ENCODE measurements at regions not wholly inside any gene's neighbourhood (a gene's known extent, or its start where the extent isn't known, plus 50 kb on each side); places are given as distances from the start of the nearest gene placed in this dataset.
"Not testable (repeated sequence)": the region's sequence is repeated elsewhere in the genome, so short reads cannot be mapped to it uniquely, and the experiment has no call there.

GRCh38 chr7:84855758-84856157, 331.1 kb downstream of the SEMA3D start:
- H3K4me3 ChIP-seq (replicated peaks; ENCODE audit: low read depth, low read length), result no peak overlapping the region
- TF ChIP-seq CTCF (IDR thresholded peaks at IDR 0.05; ENCODE audit: insufficient read depth, low read length, poor library complexity, severe bottlenecking), result no peak
- no peak for DNase-seq (ENCODE audit: extremely low read depth, insufficient read length)
- no peaks in the 10 kb centered on the region for H3K27me3 ChIP-seq (replicated peaks; ENCODE audit: control insufficient read depth, insufficient read depth, low read length)
- H3K36me3 ChIP-seq (ENCODE audit: control insufficient read depth, insufficient read depth, low read length), result no peaks in the 10 kb centered on the region

GRCh38 chr7:84848974-84849372, 337.9 kb downstream of the SEMA3D start:
- not testable (repeated sequence) for H3K36me3 ChIP-seq (ENCODE audit: control insufficient read depth, insufficient read depth, low read length); DNase-seq (ENCODE audit: extremely low read depth, insufficient read length); H3K27me3 ChIP-seq (replicated peaks; ENCODE audit: control insufficient read depth, insufficient read depth, low read length)

GRCh38 chr7:84848219-84848973, 338.5 kb downstream of the SEMA3D start:
- no peaks in the 10 kb centered on the region for H3K27me3 ChIP-seq (replicated peaks; ENCODE audit: control insufficient read depth, insufficient read depth, low read length)
- no peak for TF ChIP-seq CTCF (IDR thresholded peaks at IDR 0.05; ENCODE audit: insufficient read depth, low read length, poor library complexity, severe bottlenecking)
- H3K4me3 ChIP-seq (replicated peaks; ENCODE audit: low read depth, low read length), result no peak overlapping the region
- no peaks in the 10 kb centered on the region for H3K36me3 ChIP-seq (ENCODE audit: control insufficient read depth, insufficient read depth, low read length)
- no peak for DNase-seq (ENCODE audit: extremely low read depth, insufficient read length)

More at GRCh38 chr7:84848974-84849372, 337.9 kb downstream of the SEMA3D start:
- H3K4me3 ChIP-seq (replicated peaks; ENCODE audit: low read depth, low read length), result not testable (repeated sequence)

GRCh38 chr7:84847790-84848189, 339.1 kb downstream of the SEMA3D start:
- Histone ChIP-seq H3K36me3 (ENCODE audit: control insufficient read depth, insufficient read depth, low read length) (no peaks in the 10 kb centered on the region), H3K4me3 (replicated peaks; ENCODE audit: low read depth, low read length) (no peak overlapping the region), H3K27me3 (replicated peaks; ENCODE audit: control insufficient read depth, insufficient read depth, low read length) (no peaks in the 10 kb centered on the region)
- TF ChIP-seq CTCF (IDR thresholded peaks at IDR 0.05; ENCODE audit: insufficient read depth, low read length, poor library complexity, severe bottlenecking), result no peak
- no peak for DNase-seq (ENCODE audit: extremely low read depth, insufficient read length)

- no peaks in the 10 kb centered on the region for H3K27me3 ChIP-seq (replicated peaks; ENCODE audit: control insufficient read depth, insufficient read depth, low read length)
- no peak for TF ChIP-seq CTCF (IDR thresholded peaks at IDR 0.05; ENCODE audit: insufficient read depth, low read length, poor library complexity, severe bottlenecking)
- no peak for DNase-seq (ENCODE audit: extremely low read depth, insufficient read length)
- H3K36me3 ChIP-seq (ENCODE audit: control insufficient read depth, insufficient read depth, low read length), result no peaks in the 10 kb centered on the region
- H3K4me3 ChIP-seq (replicated peaks; ENCODE audit: low read depth, low read length), result no peak overlapping the region
These were observed 339.8 kb downstream of the SEMA3D start for GRCh38 chr7:84847038-84847437.

GRCh38 chr7:84845971-84846370, 340.9 kb downstream of the SEMA3D start:
- no peaks in the 10 kb centered on the region for H3K36me3 ChIP-seq (ENCODE audit: control insufficient read depth, insufficient read depth, low read length)
- no peaks in the 10 kb centered on the region for H3K27me3 ChIP-seq (replicated peaks; ENCODE audit: control insufficient read depth, insufficient read depth, low read length)
- no peak overlapping the region for H3K4me3 ChIP-seq (replicated peaks; ENCODE audit: low read depth, low read length)
- no peak for DNase-seq (ENCODE audit: extremely low read depth, insufficient read length)
- TF ChIP-seq CTCF (IDR thresholded peaks at IDR 0.05; ENCODE audit: insufficient read depth, low read length, poor library complexity, severe bottlenecking), result no peak
